ENCODE measurements at regions not wholly inside any gene's neighbourhood (a gene's known extent, or its start where the extent isn't known, plus 50 kb on each side); places are given as distances from the start of the nearest gene placed in this dataset.

- Histone ChIP-seq H3K36me3 (no peaks in the 10 kb centered on the region), H3K9me3 (ENCODE audit: low read depth) (no peaks in the 10 kb centered on the region), H3K27ac (no peak overlapping the region), H3K27me3 (no peaks in the 10 kb centered on the region), H3K4me3 (no peak overlapping the region), H3K4me1 (ENCODE audit: low read depth) (no peaks in the 10 kb centered on the region)
- peak in 1 of 2 donors; percentile 25 for DNase-seq (ENCODE audit: low read depth in 1 of 2, low spot score in 1 of 2)
- TF ChIP-seq CTCF (IDR thresholded peaks at IDR 0.05; ENCODE audit: low read depth, low read length) = no peak
Measured at GRCh38 chr9:7324152-7324598, 475.4 kb downstream of the DMAC1 start.

GRCh38 chr9:7320841-7321240 lies 478.7 kb downstream of the DMAC1 start:
- Histone ChIP-seq H3K9me3 (ENCODE audit: low read depth) (no peaks in the 10 kb centered on the region), H3K27me3 (no peaks in the 10 kb centered on the region), H3K4me1 (ENCODE audit: low read depth) (peaks cover 12% of the 10 kb centered on the region), H3K27ac (no peak overlapping the region), H3K4me3 (no peak overlapping the region), H3K36me3 (no peaks in the 10 kb centered on the region)
- no peak for TF ChIP-seq CTCF (IDR thresholded peaks at IDR 0.05; ENCODE audit: low read depth, low read length)
- no peak for DNase-seq (ENCODE audit: low read depth in 1 of 2, low spot score in 1 of 2)

GRCh38 chr9:7320139-7320538 lies 479.4 kb downstream of the DMAC1 start:
- Histone ChIP-seq H3K4me1 (ENCODE audit: low read depth) (peaks cover 19% of the 10 kb centered on the region), H3K27me3 (no peaks in the 10 kb centered on the region), H3K9me3 (ENCODE audit: low read depth) (no peaks in the 10 kb centered on the region), H3K27ac (no peak overlapping the region), H3K36me3 (no peaks in the 10 kb centered on the region), H3K4me3 (no peak overlapping the region)
- peak in 1 of 2 donors; percentile 88 for DNase-seq (ENCODE audit: low read depth in 1 of 2, low spot score in 1 of 2)
- no peak for TF ChIP-seq CTCF (IDR thresholded peaks at IDR 0.05; ENCODE audit: low read depth, low read length)

GRCh38 chr9:7318920-7319319 lies 480.7 kb downstream of the DMAC1 start:
- Histone ChIP-seq H3K27ac (no peak overlapping the region), H3K9me3 (ENCODE audit: low read depth) (no peaks in the 10 kb centered on the region), H3K27me3 (no peaks in the 10 kb centered on the region), H3K4me1 (ENCODE audit: low read depth) (peaks cover 22% of the 10 kb centered on the region), H3K36me3 (no peaks in the 10 kb centered on the region), H3K4me3 (no peak overlapping the region)
- no peak for TF ChIP-seq CTCF (IDR thresholded peaks at IDR 0.05; ENCODE audit: low read depth, low read length)
- DNase-seq (ENCODE audit: low read depth in 1 of 2, low spot score in 1 of 2) = no peak

- Histone ChIP-seq H3K9me3 (ENCODE audit: low read depth) (no peaks in the 10 kb centered on the region), H3K27ac (no peak overlapping the region), H3K4me3 (no peak overlapping the region), H3K27me3 (no peaks in the 10 kb centered on the region), H3K36me3 (no peaks in the 10 kb centered on the region), H3K4me1 (ENCODE audit: low read depth) (peaks cover 22% of the 10 kb centered on the region)
- no peak for DNase-seq (ENCODE audit: low read depth in 1 of 2, low spot score in 1 of 2)
- no peak for TF ChIP-seq CTCF (IDR thresholded peaks at IDR 0.05; ENCODE audit: low read depth, low read length)
Measured at GRCh38 chr9:7316967-7317366, 482.6 kb downstream of the DMAC1 start.
